ENCODE measurements at regions not wholly inside any gene's neighbourhood (a gene's known extent, or its start where the extent isn't known, plus 50 kb on each side); places are given as distances from the start of the nearest gene placed in this dataset.

DNA sequence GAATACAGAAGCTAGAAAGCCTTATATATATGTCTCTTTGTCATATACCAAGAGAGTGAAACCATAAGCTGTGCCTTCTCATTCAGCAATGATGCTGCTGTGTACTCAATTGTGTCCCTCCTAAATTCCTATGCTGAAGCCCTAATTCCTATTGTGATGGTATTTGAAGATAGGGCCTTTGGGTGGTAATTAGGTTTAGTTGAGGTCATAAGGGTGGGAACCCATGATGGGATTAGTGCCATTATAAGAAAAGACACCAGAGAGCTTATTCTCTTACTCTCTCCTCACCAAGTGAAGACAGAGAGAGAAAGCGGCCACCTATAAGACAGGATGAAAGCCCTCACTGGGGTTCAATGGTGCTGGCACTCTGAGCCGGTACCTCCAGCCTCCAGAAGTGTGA, 1191.3 kb upstream of the TENM4 start:
- no peaks in the 10 kb centered on the region for H3K4me1 ChIP-seq
- in situ Hi-C loops (cut with MboI; ENCODE audit: low sequenced_read_pairs in 4 of 4) (no loop called here), intact Hi-C loops (cut with DNase I; ENCODE audit: low total_unique reads) (no loop called here)
- no peak overlapping the region for H3K4me3 ChIP-seq
- no peak for TF ChIP-seq POLR2A (IDR thresholded peaks at IDR 0.05)
- TF ChIP-seq, protein P1, sequence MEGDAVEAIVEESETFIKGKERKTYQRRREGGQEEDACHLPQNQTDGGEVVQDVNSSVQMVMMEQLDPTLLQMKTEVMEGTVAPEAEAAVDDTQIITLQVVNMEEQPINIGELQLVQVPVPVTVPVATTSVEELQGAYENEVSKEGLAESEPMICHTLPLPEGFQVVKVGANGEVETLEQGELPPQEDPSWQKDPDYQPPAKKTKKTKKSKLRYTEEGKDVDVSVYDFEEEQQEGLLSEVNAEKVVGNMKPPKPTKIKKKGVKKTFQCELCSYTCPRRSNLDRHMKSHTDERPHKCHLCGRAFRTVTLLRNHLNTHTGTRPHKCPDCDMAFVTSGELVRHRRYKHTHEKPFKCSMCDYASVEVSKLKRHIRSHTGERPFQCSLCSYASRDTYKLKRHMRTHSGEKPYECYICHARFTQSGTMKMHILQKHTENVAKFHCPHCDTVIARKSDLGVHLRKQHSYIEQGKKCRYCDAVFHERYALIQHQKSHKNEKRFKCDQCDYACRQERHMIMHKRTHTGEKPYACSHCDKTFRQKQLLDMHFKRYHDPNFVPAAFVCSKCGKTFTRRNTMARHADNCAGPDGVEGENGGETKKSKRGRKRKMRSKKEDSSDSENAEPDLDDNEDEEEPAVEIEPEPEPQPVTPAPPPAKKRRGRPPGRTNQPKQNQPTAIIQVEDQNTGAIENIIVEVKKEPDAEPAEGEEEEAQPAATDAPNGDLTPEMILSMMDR (IDR thresholded peaks at IDR 0.05 in 4 of 5, conservative IDR thresholded peaks at IDR 0.05 in 1 of 5): no peak
- no peaks in the 10 kb centered on the region for H3K36me3 ChIP-seq
- no peak overlapping the region for H3K27ac ChIP-seq
- no peak for ATAC-seq
- no peak for DNase-seq
- H3K9me3 ChIP-seq: no peaks in the 10 kb centered on the region
- H3K27me3 ChIP-seq: no peaks in the 10 kb centered on the region

DNA sequence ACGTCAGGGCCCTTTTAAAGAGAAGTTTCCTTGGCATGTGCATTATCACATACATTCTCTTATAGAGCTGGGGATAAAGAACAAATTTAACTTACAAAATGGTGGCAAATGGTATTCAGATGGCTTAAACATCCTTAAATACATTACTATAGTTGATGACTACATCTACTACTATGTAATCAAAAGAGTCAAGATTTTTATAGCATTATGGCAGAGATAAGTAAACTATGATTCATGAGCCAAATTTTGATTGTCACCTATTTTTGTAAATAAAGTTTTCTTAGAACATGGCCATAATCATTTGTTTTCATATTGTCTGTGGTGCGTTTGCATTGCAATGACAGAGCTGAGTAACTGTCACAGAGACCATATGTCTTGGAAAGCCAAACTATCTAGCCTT, 1188.6 kb upstream of the TENM4 start:
- TF ChIP-seq, protein P1 (IDR thresholded peaks at IDR 0.05 in 4 of 5, conservative IDR thresholded peaks at IDR 0.05 in 1 of 5): no peak
- TF ChIP-seq POLR2A (IDR thresholded peaks at IDR 0.05): no peak
- no peak for ATAC-seq
- no peak overlapping the region for H3K4me3 ChIP-seq
- no peaks in the 10 kb centered on the region for H3K27me3 ChIP-seq
- DNase-seq: no peak
- intact Hi-C loops (cut with DNase I; ENCODE audit: low total_unique reads): no loop called here
- in situ Hi-C loops (cut with MboI; ENCODE audit: low sequenced_read_pairs in 4 of 4): no loop called here
- no peak overlapping the region for H3K27ac ChIP-seq
- H3K36me3 ChIP-seq: no peaks in the 10 kb centered on the region
- H3K9me3 ChIP-seq: no peaks in the 10 kb centered on the region
- no peaks in the 10 kb centered on the region for H3K4me1 ChIP-seq

DNA sequence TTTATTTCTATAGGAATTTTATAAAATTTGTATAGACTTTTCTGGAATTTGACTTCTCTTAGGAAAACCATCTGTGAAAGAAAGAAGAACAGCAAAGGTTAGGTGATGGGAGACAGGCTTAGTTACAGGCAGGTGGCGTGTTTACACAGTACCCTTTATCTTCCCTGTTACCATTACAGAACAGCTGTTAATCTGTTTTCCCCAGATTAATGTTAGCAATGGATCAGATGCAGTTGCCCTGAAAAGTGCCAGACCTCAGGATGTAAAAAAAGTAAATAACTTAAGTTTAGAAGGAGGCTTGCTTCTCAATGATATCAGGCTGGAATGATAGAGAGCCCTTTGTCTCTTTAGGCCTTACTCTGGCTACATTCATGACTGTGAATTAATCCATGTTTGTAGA, 1186.5 kb upstream of the TENM4 start:
- no peaks in the 10 kb centered on the region for H3K36me3 ChIP-seq
- H3K27ac ChIP-seq: no peak overlapping the region
- intact Hi-C loops (cut with DNase I; ENCODE audit: low total_unique reads) (no loop called here), in situ Hi-C loops (cut with MboI; ENCODE audit: low sequenced_read_pairs in 4 of 4) (no loop called here)
- ATAC-seq (no peak), DNase-seq (no peak)
- no peaks in the 10 kb centered on the region for H3K27me3 ChIP-seq
- no peak for TF ChIP-seq POLR2A (IDR thresholded peaks at IDR 0.05)
- TF ChIP-seq, protein P1 (IDR thresholded peaks at IDR 0.05 in 4 of 5, conservative IDR thresholded peaks at IDR 0.05 in 1 of 5): no peak
- H3K4me1 ChIP-seq: no peaks in the 10 kb centered on the region
- H3K9me3 ChIP-seq: no peaks in the 10 kb centered on the region
- no peak overlapping the region for H3K4me3 ChIP-seq

DNA sequence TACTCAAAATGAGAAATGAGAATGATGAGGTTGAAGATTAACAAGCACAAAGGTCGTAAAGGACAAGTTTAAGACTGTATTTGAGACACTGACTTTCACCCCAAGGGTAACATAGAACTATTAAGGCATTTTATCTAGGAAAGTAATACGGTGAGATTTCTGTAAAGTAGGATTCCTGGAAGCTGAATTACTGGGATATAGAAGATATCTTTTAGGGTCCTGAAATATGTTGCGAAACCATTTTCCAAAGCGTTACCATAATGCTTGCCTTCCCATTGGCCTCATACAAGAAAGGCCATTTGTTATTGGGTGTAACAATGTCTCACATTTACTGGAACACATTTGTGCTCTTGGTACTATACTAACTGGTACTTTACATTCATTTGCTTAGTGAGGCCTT, 1185.9 kb upstream of the TENM4 start:
- ATAC-seq (no peak), DNase-seq (no peak)
- H3K4me3 ChIP-seq: no peak overlapping the region
- no peaks in the 10 kb centered on the region for H3K36me3 ChIP-seq
- no peak overlapping the region for H3K27ac ChIP-seq
- in situ Hi-C loops (cut with MboI; ENCODE audit: low sequenced_read_pairs in 4 of 4): no loop called here
- no peaks in the 10 kb centered on the region for H3K27me3 ChIP-seq
- H3K4me1 ChIP-seq: no peaks in the 10 kb centered on the region
- H3K9me3 ChIP-seq: no peaks in the 10 kb centered on the region
- intact Hi-C loops (cut with DNase I; ENCODE audit: low total_unique reads): no loop called here
- TF ChIP-seq, protein P1 (IDR thresholded peaks at IDR 0.05 in 4 of 5, conservative IDR thresholded peaks at IDR 0.05 in 1 of 5): no peak

DNA sequence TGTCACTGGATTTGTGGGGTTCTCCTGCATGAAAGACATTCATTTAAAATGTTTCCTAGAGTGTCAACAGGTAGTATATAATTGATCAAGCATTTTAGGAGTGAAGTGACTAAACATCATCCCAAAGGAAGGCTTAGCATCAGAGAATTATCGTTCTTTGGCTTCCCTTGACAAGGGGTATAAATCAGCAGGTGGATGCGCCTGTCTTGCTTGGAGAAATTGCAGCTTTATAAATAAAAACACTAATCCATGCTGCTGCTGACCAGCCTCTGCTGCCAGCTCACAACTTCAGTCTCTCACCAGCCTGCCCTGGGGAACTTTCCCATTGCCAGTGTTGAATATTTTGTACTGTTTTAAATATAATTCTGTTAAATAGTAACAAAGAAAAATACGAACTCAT, 1184.7 kb upstream of the TENM4 start:
- no peak for ATAC-seq
- no peak for DNase-seq
- in situ Hi-C loops (cut with MboI; ENCODE audit: low sequenced_read_pairs in 4 of 4) (no loop called here), intact Hi-C loops (cut with DNase I; ENCODE audit: low total_unique reads) (no loop called here)
- H3K4me1 ChIP-seq: no peaks in the 10 kb centered on the region
- no peaks in the 10 kb centered on the region for H3K36me3 ChIP-seq
- TF ChIP-seq, protein P1 (IDR thresholded peaks at IDR 0.05 in 4 of 5, conservative IDR thresholded peaks at IDR 0.05 in 1 of 5): no peak
- no peak for TF ChIP-seq POLR2A (IDR thresholded peaks at IDR 0.05)
- H3K27me3 ChIP-seq: no peaks in the 10 kb centered on the region
- H3K4me3 ChIP-seq: no peak overlapping the region
- no peak overlapping the region for H3K27ac ChIP-seq
- H3K9me3 ChIP-seq: no peaks in the 10 kb centered on the region

Measured in gastrocnemius medialis (tissue), 4 donors.